Superior temporal gyrus (tissue), 1 donor: ENCODE measurements at regions not wholly inside any gene's neighbourhood (a gene's known extent, or its start where the extent isn't known, plus 50 kb on each side); places are given as distances from the start of the nearest gene placed in this dataset.
"Not testable (repeated sequence)": the region's sequence is repeated elsewhere in the genome, so short reads cannot be mapped to it uniquely, and the experiment has no call there.

ENCODE experiments used
- DNase-seq: peaks from one replicate; pipeline ENCODE4 v3.0.0-alpha.2; 2016; ENCODE audit errors: extremely low spot score

DNA sequence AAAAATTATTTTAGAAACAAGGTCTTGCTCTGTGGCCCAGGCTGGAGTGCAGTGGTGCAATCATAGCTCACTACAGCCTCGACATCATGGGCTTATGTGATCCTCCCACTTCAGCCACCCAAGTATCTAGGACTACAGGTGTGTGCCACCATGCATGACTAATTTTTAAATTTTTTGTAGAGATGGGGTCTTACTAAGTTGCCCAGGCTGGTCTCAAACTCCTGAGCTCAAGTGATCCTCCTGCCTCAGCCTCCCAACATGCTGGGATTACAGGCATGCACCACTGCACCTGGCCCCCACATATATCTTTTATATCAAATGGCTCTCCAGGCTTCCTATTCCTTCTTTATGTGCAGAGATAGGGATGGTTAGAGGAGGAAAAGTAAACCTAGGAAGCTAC, 91.2 kb upstream of the SVIL start:
- DNase-seq = not testable (repeated sequence)

DNA sequence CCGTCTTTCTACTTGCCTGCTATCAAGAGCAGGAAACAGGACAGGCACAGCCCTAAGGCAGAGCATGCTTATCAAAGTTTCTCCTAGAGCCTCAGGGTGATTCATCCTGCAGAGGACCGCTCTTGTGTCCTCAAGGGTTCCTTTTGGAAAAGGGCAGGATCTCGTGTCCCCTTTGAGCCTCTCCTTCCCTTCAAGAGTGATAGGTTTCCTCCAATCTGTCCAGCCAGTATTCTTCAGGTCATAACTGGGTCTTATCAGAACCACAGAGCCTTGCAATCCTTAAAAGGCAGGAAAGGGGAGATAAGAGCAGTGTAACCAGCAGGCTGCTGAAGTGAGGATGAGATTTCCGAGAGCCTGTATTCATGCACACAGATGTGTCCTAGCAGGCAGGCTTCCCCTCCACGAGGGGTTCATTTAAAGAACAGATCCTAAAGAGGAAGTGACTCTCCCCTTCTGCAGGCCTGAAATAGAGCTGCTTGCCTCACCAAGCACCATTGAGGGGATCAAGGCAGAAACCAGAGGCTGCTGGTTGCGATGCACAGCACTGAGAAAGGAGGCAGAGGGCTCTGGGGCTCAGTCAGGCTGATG, 90.5 kb upstream of the SVIL start:
- no peak for DNase-seq

DNA sequence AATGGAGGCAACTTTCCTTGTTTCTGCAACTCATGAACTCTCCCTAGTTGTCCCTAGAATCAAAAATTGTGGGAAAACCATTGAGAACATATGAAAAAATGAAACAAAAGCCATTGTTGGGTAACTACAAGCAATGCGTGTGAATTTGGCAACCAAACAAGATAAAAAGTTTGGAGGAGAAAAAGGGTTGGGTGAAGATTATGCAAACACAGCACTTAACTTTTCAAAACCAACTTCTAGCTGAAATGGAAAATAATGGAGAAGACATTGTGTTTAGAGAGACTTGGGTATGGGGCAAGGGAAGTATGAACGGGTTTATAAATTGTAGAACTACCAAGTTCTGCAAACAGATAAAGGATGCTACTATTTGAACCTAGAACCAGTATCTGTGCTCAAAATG, 89.0 kb upstream of the SVIL start:
- DNase-seq = no peak

DNA sequence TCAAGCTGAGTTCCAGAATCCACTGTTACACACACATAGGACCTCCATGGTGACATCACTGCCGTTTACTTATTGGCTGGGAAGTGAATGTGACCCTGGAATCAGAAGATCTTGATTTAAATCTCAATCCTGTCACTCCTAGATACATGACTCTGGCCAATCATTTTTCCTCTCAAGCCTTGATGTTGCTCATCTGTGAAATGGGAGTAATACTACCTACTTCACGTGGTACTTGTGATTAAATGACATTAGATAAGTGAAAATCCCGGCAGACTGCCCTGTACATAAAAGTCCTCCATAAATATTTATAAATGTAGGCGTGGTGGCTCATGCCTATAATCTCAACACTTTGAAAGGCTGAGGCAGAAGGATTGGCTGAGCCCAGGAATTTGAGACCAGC, 88.0 kb upstream of the SVIL start:
- no peak for DNase-seq

DNA sequence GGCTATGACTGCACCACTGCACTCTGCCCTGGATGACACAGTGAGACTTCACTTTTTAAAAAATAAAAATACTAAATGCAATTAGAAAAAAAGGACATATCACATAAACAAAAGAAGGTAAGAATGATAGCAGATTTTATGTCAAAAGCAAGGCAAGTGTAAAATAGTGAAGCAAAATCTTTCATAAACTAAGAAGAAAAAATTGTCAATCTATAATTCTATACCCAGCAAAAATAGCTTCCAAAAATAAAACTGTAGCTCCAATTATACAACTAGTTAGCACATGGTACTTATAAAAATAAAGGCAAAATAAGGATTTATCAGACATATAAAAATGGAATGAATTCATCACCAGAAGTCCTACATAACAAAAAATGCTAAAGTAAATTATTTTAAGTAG, 85.4 kb upstream of the SVIL start:
- no peak for DNase-seq

DNA sequence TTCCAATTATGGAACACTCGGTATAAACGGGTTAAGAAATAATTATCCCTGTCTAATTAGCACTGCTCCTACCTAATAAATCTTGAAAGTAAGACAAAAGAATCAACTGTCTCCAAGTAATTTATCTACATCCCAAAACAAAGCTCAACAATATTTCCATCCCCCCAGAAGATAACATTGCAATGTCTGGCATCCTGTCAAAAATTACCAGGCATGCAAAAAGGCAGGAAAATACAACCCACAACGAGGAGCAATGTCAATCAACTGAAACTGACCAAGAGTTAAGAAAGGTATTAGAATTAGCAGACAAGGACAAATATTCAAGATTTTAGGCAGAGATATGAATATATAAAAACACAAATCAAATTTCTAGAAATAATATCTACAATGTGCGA, 84.5 kb upstream of the SVIL start:
- DNase-seq = no peak

DNA sequence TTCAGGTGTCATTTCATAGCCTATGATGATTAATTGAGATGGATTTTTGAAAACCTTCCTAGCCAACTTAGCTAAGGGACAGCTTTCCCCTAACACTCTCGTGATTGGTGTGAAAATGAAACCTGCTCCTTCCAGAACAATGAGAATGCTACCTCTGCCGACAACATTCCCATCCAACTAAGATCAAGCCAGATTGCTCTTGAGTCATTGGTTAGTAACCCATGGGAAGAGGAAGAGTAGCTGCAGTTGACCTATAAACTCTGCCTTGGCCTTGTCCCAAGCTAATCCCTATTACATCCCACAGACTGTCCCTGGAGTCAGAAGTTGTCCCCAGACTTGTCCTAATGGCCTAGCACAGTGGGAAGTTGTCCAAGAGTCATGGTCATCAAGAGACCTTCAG, 80.5 kb upstream of the SVIL start:
- DNase-seq = no peak

DNA sequence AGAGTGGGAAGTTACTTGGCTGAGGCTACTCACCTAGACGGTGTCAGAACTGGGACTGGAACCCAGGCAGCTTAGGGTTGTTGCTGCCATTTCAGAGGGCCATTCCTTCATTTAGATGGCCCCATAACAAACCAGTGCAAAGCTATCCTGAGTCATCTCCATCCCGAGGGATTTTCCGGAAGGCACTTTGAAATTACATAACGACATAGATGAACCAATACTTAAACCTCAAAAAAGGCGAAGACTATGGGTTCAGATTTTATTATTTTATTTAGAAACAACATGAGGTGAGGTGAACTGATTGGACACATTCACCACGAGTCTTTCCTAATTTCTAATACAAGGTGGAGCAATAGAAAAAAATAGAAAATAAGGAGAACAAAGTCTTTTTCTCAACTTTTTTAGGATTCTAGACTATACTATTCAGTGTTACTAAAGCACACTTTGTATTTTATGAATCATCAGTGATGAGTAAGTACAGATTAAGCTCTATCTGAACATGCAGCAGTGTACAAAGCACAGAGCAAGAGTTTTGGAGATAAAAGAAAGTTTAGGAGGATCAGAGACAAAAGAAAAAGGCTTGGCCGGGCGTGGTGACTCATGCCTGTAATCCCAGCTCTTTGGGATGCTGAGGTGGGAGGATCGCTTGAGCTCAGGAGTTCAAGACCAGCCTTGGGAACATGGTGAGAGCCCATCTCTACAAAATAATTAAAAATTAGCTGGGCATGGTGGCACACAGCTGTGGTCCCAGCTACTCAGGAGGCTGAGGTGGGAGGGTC, 79.5 kb upstream of the SVIL start:
- no peak for DNase-seq

DNA sequence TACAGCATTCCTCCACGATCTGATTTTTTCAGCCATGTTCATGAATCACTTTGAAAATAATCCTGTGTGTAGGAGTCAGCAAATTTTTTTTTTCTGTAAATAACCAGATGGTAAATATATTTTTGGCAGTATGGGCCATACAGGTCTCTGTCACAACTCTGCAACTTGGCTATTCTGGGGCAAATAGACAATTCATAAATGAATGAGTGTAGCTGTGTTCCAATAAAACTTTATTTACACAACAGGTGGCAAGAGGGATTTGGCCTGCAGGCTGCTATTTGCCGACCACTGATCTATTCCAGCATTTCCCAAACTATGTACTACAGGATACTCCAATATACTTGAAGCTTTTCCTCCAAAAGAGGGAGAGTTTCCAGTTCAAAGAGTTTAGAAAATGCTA, 78.7 kb upstream of the SVIL start:
- no peak for DNase-seq

DNA sequence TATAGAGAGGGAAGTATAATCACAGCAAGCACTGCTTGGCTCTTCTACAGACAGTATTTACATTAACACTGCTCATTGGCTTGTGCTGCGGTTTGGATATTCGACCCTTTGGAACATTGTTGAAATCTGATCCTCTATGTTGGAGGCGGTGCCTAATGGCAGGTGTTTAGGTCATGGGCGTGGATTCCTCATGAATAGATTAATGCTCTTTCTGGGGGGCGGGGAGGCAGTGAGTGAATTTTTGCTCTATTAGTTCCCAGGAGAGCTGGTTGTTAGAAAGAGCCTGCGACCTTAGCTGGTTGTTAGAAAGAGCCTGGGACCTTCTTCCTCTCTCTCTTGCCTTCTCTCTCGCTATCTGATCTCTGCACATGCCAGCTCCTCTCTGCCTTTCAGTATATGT, 77.3 kb upstream of the SVIL start:
- DNase-seq = no peak

DNA sequence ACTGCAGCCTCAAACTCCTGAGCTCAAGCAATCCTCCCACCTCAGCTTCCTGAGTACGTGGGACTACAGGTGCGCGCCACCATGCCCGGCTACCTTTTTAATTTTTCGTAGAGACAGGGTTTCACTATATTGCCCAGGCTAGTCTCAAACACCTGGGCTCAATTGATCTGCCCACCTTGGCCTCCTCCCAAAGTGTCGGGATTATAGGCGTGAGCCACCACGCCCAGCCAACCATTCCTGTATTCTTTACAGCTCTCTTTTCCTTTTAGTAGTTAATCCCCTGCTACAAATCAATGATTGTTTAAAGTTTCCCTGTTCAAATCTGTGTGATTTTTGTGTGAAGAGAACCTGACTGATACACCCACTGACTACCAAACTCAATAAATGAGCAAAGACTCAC, 75.4 kb upstream of the SVIL start:
- no peak for DNase-seq

DNA sequence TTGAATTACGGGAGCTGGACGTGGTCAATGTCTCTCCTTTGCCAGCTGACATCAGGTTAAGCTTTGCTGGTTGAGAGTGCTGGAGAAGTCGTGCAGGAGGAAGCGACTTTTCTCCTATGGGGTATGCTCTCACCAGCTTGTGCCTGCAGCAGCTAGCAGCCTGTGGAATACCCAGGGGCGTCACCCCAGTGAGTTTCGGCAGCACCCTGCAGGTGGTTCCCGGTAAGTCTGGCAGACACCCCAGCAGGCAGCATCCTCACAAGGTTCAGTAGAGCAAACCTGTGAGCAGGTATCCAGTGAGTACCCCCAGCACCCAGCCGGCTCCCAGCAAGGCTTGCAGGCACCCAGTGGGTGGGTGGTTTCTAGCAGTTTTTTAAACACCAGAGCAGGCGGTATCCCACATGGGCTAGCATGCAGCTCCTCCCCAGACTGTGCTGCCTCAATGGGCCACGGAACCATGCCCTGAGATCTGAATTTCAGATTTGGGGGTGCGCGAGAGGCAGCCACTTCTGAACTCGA, 74.8 kb upstream of the SVIL start:
- DNase-seq = no peak

DNA sequence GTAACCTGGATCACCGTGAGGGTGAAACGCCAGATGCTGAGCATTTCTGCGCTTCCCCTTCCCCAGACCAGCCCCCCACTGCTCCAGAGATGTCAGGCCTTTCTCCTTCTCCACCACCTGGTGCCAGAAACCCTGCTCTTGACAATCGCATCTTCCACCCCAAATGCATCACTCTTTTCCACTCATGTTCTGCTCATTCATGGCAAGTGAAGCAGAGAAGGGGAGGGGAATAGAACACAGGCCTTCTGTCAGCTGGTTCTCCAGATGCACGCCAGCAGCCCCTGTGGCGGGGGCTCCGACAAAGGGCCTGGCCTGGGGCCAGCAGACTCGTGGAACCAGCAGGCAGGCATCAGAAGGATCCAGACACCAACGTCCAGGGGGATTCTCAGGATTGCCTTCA, 68.5 kb upstream of the SVIL start:
- no peak for DNase-seq

DNA sequence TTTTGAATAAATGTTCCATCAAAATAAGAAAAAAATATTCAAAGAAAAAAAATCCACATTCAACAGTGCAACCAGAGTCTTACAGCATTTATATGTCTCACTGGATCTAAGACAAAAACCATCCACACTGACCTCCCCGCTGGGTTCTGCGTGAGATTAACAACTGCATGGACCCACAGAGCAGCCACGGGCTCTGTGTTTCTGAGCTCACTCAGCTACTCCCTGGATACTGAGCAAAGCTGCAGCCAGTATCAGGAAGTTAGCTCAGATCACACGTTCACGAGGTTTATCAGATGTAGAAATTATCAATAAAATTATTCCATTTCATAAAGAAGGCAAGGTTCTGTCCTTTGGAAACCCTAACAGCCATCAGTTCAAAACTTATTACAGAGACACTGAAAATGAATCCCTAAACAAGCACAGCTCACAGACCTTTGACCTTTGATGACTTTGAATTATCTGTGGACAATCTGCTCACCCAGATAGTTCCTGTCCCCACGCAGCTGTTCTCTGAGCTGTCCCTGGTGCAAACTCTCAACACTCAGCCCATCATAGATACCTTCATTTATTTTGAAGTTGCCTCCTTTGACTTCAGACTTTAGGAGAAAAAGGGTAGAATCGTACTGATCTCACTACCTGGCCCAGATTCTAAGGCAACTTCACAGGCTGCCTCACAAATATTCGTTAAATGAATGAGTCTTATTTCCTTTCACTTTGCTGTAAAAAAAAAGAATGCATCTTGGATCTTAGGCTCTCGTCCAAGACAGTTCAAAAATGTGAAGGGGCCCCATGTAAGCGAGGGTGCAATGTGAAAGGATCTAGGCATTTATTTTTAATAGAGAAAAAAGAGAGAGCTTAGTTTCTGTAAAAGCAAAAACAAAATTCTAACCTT, 67.7 kb upstream of the SVIL start:
- no peak for DNase-seq

DNA sequence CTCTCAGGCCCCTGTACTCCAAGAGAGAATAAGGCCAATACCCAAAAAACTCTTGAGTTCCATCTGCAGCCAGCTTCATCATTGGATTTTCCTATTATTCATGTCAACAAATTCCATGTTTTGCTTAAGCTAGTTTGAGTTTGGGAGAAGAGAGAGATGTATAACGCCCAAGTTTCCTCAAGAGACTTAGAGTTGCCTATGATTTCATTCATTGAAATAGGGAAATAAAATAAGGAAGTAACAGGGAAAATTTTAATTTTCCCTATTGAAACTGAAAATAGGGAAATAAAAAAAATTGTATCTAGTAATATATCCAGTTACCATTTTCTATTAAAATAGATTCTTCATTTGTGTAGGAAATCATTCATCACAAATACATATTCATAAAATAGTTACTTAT, 66.5 kb upstream of the SVIL start:
- DNase-seq = no peak

DNA sequence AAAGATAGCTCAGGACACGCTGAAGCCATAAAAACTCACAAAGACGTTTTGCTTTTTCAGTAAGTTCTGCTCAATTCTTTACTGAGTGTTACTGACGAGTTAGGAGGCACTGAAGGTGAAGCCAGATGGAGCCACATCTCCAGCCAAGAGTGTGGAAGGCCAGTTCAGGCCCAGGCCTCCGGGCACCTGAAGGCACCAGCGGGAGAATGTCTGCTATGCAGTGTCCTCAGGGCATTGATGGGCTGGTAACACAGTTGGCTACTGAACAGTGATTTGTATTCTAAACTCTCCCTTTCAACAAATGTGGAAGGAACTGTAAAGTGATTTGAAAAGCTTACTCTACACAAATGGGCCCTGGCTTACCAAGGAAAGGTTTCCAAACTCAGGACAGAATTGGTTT, 64.8 kb upstream of the SVIL start:
- no peak for DNase-seq

DNA sequence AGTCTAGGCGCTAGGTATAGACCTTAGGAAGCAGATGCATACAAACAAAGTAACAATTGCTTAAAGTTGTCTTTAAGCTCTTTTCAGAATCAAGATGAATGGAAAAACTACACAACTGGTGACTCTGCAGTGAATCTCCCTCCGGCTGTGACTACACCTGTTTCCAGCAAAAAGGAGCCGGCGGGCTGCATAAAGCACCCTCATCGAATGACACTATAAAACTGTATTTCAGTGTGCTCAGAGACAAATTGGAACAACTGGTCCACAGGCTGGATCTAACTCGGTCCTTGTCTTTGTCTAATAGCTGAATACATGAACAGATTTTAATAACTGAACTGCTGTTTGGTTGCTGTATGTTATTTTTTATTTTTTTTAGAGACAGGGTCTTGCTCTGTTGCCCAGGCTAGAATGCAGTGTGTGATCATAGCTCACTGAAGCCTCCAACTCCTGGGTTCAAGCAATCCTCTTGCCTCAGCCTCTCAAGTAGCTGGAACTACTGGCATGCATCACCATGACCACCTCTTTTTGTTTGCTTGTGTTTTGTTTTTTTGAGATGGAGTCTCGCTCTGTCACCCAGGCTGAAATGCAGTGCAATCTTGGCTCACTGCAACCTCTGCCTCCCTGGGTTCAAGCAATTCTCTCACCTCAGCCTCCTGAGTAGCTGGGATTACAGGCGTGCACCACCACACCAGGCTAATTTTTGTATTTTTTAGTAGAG, 64.2 kb upstream of the SVIL start:
- DNase-seq = no peak

DNA sequence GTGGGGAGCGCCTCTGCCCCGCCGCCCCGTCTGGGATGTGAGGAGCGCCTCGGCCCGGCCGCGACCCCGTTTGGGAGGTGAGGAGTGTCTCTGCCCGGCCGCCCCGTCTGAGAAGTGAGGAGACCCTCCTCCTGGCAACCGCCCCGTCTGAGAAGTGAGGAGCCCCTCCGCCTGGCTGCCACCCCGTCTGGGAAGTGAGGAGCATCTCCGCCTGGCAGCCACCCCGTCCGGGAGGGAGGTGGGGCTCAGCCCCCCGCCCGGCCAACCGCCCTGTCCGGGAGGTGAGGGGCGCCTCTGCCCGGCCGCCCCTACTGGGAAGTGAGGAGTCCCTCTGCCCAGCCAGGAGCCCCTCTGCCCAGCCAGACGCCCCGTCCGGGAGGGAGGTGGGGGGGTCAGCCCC, 61.8 kb upstream of the SVIL start:
- DNase-seq = not testable (repeated sequence)

DNA sequence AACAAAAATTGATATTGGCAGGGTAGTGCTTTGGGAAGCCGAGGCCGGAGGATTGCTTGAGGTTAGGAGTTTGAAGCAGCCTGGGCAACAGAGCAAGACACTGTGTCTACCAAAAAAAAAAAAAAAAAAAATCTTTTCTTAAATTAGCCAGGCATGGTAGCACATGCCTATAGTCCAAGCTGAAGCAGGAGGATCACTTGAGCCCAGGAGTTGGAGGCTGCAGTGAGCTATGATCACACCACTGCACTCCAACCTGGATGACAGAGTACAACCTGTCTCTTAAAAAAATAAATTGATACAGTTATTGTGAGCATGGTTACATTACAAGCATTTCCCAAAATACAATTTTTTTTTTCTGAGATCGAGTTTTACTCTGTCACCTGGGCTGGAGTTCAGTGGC, 59.4 kb upstream of the SVIL start:
- no peak for DNase-seq

DNA sequence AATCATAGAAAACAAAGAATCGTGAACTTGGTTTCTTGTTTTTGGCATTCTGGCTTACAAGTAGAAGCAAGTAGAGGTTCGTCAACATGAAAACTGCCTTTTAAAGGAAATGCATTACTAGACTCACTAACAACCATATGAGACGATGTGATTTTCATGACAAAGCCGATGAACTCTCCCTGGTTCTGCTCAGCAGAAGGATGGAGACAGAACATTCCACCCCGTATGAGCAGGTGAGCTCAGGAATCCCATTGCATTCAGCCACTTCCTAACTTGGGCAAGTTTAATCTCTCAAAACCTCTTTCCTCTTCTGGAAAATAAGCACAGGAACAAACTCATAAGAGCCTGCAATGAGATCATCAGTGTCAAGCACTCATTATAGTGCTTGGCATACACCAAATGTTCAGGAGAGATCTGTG, 57.4 kb upstream of the SVIL start:
- DNase-seq = no peak

DNA sequence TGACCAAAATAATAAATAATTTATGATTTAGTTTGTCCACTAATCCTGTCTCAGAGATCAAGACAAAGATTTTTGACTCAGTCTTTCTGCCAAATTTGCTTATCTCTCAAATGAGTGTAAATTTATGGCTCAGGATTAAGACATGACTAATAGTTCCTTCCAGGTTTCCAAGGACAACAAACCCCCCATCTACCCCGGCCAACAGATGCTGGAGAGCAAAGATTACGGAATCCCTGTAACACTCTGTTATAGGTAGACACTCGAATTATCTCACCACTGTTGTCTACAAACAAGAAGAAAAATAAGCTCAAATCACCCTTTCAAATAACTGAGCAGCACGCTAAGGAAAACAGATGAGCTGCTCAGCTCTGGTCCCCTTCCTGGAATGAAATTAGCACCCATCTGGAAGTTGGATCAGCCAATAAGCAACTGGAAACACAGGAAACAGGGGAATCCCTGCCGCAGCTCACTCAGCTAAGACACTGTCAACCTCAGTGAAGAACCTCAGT, 56.8 kb upstream of the SVIL start:
- DNase-seq = no peak

DNA sequence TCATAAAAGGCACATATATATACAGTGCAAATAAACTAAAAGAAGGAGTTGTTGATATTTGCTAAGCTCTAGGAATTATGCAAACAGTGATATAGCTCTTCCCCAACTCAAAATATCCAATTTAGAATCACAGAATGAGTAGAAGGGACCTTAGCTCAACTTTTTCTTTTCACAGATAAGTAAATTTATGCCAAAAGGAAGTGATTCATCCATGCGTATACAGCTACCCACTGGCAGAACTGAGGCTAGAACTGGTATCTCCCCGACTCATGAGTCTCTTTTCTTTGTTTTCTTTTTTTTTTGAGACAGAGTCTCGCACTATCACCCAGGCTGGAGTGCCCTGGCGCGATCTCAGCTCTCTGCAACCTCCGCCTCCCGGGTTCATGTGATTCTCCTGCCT, 54.2 kb upstream of the SVIL start:
- DNase-seq = no peak
